SH-SY5Y (cell line): ENCODE measurements at regions not wholly inside any gene's neighbourhood (a gene's known extent, or its start where the extent isn't known, plus 50 kb on each side); places are given as distances from the start of the nearest gene placed in this dataset.

Experiments
- GATA2 ChIP-seq: IDR thresholded peaks from 2 replicates; pipeline ENCODE4 v1.6.1; 2011; ENCODE audit warnings: mild to moderate bottlenecking, low read depth, low read length
- GATA3 ChIP-seq: IDR thresholded peaks from 2 replicates; pipeline ENCODE4 v1.6.1; 2011; ENCODE audit warnings: low read depth, mild to moderate bottlenecking, low read length, moderate library complexity

DNA sequence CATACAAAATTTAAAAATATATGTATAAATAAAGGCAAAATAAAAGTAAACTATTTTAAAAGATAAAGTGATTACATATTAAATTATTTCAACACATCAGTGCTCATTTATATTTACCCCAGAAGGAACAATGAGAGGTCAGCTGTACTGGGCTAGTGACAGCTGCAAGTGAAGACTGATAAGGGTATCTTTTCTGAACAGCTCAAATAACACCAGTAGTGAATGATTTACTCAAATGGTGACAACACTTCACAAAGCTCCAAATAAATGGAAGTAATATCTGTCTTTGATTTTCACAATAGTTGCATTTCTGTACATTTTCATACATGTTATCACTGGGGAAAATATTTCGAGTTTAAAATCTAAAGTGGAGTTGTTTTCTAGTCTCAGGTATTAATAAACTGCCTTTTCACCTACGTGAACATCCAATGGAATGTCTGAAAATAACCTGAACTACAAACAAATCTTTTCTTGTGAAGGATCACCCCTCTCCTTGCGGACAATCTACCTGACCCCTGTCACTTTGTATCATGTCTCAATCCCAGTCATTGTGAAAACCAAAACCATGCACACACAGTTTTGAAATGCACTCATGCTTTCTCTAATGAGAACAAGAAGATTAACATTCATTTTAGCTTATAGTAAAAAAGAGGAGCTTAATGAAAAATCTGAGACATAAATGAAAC lies 1928.8 kb upstream of the CELF4 start:
- TF ChIP-seq GATA2 (no peak), GATA3 (no peak)
